ENCODE measurements at regions not wholly inside any gene's neighbourhood (a gene's known extent, or its start where the extent isn't known, plus 50 kb on each side); places are given as distances from the start of the nearest gene placed in this dataset.

DNA sequence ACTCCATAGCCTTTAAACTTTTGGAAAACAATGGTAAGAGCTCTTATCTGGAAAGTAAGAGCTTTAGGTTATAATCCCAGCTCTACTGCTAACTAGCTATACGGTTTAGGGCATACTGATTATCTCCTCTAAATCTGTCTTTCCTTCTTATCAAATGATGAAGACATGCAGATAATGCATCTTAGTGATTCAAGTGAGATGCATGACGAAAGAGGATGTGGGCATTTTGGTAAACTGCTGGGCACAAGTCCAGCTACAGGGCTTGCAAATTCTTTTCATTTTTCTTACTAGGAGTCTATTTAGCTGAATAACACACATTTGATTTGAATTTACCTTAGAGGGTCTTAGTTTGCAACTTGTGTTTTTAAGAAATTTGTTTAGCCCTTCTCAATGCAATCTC, 1604.8 kb upstream of the ZEB2 start:
- Histone ChIP-seq H3K79me2 (ENCODE audit: low read depth) (no peaks in the 10 kb centered on the region), H3K36me3 (ENCODE audit: low read depth) (no peaks in the 10 kb centered on the region), H3K4me2 (no peak overlapping the region), H4K20me1 (ENCODE audit: insufficient read depth) (no peaks in the 10 kb centered on the region), H2AFZ (no peak overlapping the region), H3F3A (ENCODE audit: insufficient read depth, low read depth) (no peaks in the 10 kb centered on the region), H3K27me3 (ENCODE audit: insufficient read depth, low read depth) (no peaks in the 10 kb centered on the region), H3K4me1 (replicated peaks; ENCODE audit: insufficient read depth) (no peaks in the 10 kb centered on the region), H3K9me3 (ENCODE audit: insufficient read depth, low read depth) (no peaks in the 10 kb centered on the region), H3K4me3 (no peak overlapping the region), H3K27ac (no peak overlapping the region), H3K9me2 (ENCODE audit: insufficient read depth) (no peaks in the 10 kb centered on the region)
- DNase-seq, result no peak
- intact Hi-C loops (cut with micrococcal nuclease; ENCODE audit: unreplicated experiment), result no loop called here
- no TSS peak for BruUV-seq (replicated peaks)
- ChIA-PET POLR2A (ENCODE audit: unreplicated experiment) (no interaction called here), CTCF (no interaction called here)
- TF ChIP-seq, protein P1, sequence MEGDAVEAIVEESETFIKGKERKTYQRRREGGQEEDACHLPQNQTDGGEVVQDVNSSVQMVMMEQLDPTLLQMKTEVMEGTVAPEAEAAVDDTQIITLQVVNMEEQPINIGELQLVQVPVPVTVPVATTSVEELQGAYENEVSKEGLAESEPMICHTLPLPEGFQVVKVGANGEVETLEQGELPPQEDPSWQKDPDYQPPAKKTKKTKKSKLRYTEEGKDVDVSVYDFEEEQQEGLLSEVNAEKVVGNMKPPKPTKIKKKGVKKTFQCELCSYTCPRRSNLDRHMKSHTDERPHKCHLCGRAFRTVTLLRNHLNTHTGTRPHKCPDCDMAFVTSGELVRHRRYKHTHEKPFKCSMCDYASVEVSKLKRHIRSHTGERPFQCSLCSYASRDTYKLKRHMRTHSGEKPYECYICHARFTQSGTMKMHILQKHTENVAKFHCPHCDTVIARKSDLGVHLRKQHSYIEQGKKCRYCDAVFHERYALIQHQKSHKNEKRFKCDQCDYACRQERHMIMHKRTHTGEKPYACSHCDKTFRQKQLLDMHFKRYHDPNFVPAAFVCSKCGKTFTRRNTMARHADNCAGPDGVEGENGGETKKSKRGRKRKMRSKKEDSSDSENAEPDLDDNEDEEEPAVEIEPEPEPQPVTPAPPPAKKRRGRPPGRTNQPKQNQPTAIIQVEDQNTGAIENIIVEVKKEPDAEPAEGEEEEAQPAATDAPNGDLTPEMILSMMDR (conservative IDR thresholded peaks at IDR 0.05), result no peak
- TF ChIP-seq EZH2 (IDR thresholded peaks at IDR 0.05; ENCODE audit: low read depth), result no peak

DNA sequence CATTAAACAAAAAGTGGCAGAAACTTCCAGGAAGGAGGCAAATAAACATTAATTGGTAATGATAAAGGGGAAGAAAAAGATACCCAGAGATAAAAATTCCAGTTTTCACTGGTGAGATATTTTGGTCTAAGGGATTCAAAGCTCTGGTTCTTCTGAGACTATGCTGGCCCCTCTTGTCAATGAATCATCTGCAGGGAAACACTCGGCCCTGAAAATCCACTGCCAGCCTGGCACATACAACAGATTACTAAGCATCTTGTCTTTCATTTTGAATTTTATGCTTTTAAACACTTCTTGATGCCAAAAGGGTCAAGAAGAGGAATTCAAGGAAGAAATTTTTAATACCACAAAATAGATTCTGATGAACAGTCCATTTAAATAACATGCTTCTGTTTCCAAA, 1603.8 kb upstream of the ZEB2 start:
- ChIA-PET CTCF (no interaction called here), POLR2A (ENCODE audit: unreplicated experiment) (no interaction called here)
- H2AFZ ChIP-seq, result no peak overlapping the region
- TF ChIP-seq EZH2 (IDR thresholded peaks at IDR 0.05; ENCODE audit: low read depth), result no peak
- TF ChIP-seq, protein P1 (conservative IDR thresholded peaks at IDR 0.05), result no peak
- no peak overlapping the region for H3K4me2 ChIP-seq
- no peaks in the 10 kb centered on the region for H3F3A ChIP-seq (ENCODE audit: insufficient read depth, low read depth)
- no peaks in the 10 kb centered on the region for H4K20me1 ChIP-seq (ENCODE audit: insufficient read depth)
- H3K27ac ChIP-seq, result no peak overlapping the region
- no peaks in the 10 kb centered on the region for H3K27me3 ChIP-seq (ENCODE audit: insufficient read depth, low read depth)
- H3K9me3 ChIP-seq (ENCODE audit: insufficient read depth, low read depth), result no peaks in the 10 kb centered on the region
- H3K4me1 ChIP-seq (replicated peaks; ENCODE audit: insufficient read depth), result no peaks in the 10 kb centered on the region
- intact Hi-C loops (cut with micrococcal nuclease; ENCODE audit: unreplicated experiment), result no loop called here
- BruUV-seq (replicated peaks), result no TSS peak
- H3K9me2 ChIP-seq (ENCODE audit: insufficient read depth), result no peaks in the 10 kb centered on the region
- DNase-seq, result no peak
- no peaks in the 10 kb centered on the region for H3K36me3 ChIP-seq (ENCODE audit: low read depth)
- no peak overlapping the region for H3K4me3 ChIP-seq
- H3K79me2 ChIP-seq (ENCODE audit: low read depth), result no peaks in the 10 kb centered on the region

DNA sequence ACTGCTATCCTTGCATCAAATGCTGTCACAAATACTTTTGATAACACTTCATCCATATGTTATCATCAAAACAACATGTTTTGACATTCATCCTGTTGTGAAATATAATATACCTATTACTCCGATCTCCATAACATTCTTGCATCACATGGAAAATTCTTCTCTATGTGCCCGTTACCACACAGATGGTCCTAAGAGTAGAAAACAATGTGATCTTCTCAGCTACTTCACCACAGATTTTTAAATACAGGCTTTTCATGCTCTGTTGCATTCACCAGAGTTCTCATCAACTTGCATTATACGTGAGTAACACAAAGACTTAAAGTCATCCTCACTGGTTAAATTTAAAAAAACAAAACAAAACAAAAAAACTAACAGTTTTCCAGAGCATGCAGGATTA, 1603.3 kb upstream of the ZEB2 start:
- POLR2A ChIA-PET (ENCODE audit: unreplicated experiment), result no interaction called here
- no peak overlapping the region for H3K4me2 ChIP-seq
- TF ChIP-seq EZH2 (IDR thresholded peaks at IDR 0.05; ENCODE audit: low read depth), result no peak
- TF ChIP-seq, protein P1 (conservative IDR thresholded peaks at IDR 0.05), result no peak
- no peaks in the 10 kb centered on the region for H3K79me2 ChIP-seq (ENCODE audit: low read depth)
- no peaks in the 10 kb centered on the region for H3K9me2 ChIP-seq (ENCODE audit: insufficient read depth)
- no peak overlapping the region for H3K27ac ChIP-seq
- no peak for DNase-seq
- BruUV-seq (replicated peaks), result no TSS peak
- no peaks in the 10 kb centered on the region for H3K27me3 ChIP-seq (ENCODE audit: insufficient read depth, low read depth)
- CTCF ChIA-PET, result no interaction called here
- no peak overlapping the region for H3K4me3 ChIP-seq
- no peak overlapping the region for H2AFZ ChIP-seq
- intact Hi-C loops (cut with micrococcal nuclease; ENCODE audit: unreplicated experiment), result no loop called here
- no peaks in the 10 kb centered on the region for H3F3A ChIP-seq (ENCODE audit: insufficient read depth, low read depth)
- H3K36me3 ChIP-seq (ENCODE audit: low read depth), result no peaks in the 10 kb centered on the region
- no peaks in the 10 kb centered on the region for H3K4me1 ChIP-seq (replicated peaks; ENCODE audit: insufficient read depth)
- no peaks in the 10 kb centered on the region for H4K20me1 ChIP-seq (ENCODE audit: insufficient read depth)
- no peaks in the 10 kb centered on the region for H3K9me3 ChIP-seq (ENCODE audit: insufficient read depth, low read depth)
